ENCODE measurements at regions not wholly inside any gene's neighbourhood (a gene's known extent, or its start where the extent isn't known, plus 50 kb on each side); places are given as distances from the start of the nearest gene placed in this dataset.
"Not testable (repeated sequence)": the region's sequence is repeated elsewhere in the genome, so short reads cannot be mapped to it uniquely, and the experiment has no call there.

DNA sequence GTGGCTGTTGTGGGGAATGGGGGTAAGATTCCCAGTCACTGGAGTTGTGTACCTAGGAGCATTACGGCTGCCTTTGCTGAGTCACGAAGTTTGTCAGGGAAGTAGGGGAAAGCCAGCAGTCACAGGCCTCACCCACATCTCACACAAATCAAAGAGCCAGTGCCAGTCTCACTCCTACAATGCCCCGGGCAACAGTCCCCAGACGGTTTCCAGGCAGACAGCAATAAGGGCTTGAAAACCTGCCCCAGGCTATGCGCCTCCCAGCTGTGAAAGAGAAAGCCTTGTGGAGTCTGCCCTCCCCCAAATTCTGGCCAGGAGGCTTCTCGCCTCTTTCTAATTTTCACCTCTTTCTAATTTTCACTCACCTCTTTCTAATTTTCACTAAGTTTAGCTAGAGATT is 142.3 kb upstream of the EDNRB start:
- no peak for FAIRE-seq

DNA sequence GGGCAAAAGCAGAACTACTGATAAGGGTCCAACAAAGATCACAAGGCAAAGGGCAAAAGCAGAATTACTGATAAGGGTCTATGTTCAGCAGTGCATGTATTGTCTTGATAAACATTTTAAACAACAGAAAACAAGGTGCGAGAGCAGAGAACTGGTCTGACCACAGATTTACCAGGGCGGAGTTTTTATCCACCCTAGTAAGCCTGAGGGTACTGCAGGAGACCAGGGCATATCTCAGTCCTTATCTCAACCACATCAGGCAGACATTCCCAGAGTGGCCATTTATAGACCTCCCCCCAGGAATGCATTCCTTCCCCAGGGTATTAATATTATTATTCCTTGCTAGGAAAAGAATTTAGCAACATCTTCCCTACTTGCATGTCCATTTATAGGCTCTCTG is 138.2 kb upstream of the EDNRB start:
- not testable (repeated sequence) for FAIRE-seq

DNA sequence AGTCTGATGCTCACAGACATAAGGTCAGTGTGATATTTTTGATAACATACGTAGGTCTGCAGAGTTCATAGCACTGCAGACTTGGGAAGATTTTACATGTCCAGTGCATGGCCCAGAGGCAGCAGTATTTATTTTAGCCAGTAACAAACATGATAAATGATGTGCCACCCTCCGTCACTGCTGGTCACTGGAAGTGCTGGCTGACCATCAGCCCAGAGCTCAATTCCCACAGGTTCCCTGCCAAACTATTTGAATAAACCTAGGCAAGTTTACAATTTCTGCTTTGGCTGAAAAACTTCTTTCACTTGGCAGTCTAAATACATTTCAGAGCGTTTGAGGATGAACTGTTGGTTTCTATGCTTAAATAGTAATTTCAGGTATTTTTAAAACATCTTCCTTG is 135.5 kb upstream of the EDNRB start:
- FAIRE-seq, result no peak

DNA sequence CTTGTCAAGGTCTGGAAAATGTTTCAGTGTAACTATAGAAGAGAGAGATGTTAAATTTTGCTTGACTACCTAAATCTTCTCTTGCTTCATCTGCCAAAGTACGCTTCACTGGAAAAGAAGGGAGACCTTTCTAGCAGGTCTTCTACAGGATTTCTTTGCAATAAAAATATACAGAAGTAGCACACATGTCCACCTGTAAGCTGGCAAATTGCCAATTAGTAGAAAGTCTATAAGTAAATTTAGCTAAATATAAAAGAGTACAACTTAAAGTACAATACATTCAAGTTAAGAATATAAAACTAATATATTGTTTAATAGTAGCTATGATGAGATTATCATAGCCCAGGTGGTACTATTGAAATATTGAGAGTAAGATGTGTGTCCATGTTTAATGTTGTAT is 128.5 kb upstream of the EDNRB start:
- FAIRE-seq, result no peak

DNA sequence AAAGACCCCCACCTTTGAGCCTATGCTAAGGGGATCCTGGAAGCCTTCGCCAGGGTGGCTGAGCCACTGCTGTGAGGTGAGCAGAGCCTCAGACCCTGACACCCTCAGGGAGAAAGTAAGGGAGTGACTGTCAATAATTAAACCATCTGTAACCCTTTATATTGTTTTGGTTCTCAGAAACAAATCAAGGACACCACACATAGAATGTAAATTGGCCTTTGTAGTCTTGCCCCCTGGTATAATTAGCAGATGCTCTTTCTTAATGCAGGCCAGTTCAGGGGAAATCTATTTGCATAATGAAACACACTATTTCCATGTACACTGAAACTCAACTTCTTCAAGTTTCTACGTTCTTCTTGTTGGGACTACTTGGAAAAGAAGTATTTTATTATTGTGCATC is 127.7 kb upstream of the EDNRB start:
- FAIRE-seq, result no peak

DNA sequence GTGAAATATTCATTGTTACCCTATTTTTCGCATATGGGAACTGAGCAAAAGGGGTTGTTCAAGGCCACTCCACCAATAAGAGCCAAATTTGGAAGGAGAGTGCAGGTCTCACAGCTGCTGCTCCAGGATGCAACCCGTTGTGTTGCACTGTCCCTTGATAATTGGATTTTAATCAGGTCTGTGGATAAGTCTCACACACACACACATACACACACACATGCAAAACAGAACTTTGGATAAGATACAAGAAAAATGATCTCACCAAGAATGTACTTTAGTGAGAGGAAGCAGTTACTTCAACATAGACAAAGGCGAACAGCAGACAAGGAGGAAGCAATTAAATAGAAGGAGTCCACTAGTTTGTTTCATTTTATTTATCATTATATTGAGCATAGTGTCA is 127.3 kb upstream of the EDNRB start:
- FAIRE-seq, result no peak

DNA sequence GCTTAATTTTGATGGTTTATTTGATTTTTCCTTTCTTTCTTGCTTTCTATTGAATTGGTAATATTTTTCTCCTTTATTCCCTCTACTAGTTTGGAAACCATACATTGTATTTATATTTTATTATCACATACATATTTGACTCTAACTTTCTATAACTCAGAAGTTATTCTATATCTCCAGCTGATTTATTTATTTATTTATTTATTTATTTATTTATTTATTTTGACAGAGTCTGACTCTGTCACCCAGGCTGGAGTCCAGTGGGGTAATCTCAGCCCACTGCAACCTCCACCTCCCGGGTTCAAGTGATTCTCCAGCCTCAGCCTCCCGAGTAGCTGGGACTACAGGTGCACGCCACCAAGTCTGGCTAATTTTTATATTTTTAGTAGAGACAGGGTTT is 122.7 kb upstream of the EDNRB start:
- FAIRE-seq, result not testable (repeated sequence)

- FAIRE-seq, result no peak
Observed at GRCh38 chr13:78040205-78040830, 121.7 kb upstream of the EDNRB start.

DNA sequence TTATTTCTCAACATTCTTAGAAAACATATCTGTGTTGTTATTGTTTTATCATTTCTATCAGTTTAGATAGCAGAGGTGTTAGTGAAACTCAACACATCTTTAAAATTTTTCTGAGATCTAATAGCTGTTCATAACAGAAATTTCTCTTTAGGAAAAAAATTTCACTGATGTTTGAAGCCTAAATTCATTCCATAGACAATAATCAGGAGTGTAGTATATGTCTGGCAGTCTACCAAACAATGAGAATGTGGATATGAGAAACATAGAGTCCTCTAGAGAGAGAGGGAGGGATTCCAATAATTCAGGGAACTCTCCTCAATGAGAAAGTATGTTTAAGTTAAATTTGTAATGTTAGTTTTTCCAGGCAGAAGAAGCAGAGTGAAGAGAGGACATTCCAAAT is 118.2 kb upstream of the EDNRB start:
- FAIRE-seq, result no peak

DNA sequence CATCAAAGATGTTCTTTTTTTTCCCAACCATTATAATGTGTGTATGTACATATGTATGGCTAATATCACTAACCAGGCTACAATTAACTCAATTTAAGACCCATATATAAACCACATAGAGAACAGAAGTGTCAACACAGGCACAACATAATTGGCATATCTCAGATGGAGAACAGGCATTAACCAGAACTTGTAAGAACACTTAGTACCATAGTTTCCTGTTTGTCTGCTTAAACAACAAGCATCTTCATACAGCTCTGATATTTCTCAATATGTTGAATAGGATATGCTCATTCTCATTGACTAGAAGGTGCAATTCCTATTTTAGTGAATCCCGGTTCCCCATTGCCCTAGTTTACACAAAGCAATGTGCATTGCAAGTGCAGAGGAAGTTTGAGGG is 116.9 kb upstream of the EDNRB start:
- no peak for FAIRE-seq

- FAIRE-seq, result no peak
Observed at GRCh38 chr13:78033509-78033908, 114.9 kb upstream of the EDNRB start.

- no peak for FAIRE-seq
Observed at GRCh38 chr13:78032132-78032531, 113.5 kb upstream of the EDNRB start.

GRCh38 chr13:78030341-78030896 is 111.8 kb upstream of the EDNRB start:
- FAIRE-seq, result no peak

- no peak for FAIRE-seq
Observed at GRCh38 chr13:78029901-78030300, 111.3 kb upstream of the EDNRB start.

DNA sequence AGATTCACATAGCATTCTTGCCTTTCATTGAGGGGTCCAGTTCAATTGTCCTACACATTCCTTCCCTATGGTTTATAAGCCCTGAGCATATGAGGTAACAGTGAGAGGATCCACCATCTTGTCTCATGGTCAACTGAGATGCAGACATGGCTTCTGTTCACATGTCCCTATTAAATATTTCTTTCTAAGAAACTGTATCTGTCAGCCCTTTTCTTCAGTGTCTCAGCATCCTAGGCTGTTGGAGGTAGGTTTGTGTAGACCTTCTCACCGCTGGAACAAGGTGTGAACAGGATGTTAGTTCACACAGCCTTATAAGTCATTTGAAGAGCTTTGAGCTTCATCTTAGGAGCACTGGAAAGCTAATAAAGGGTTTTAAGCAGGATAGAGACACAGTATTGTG is 110.3 kb upstream of the EDNRB start:
- FAIRE-seq, result no peak

GRCh38 chr13:78024996-78025395 is 106.4 kb upstream of the EDNRB start:
- no peak for FAIRE-seq

DNA sequence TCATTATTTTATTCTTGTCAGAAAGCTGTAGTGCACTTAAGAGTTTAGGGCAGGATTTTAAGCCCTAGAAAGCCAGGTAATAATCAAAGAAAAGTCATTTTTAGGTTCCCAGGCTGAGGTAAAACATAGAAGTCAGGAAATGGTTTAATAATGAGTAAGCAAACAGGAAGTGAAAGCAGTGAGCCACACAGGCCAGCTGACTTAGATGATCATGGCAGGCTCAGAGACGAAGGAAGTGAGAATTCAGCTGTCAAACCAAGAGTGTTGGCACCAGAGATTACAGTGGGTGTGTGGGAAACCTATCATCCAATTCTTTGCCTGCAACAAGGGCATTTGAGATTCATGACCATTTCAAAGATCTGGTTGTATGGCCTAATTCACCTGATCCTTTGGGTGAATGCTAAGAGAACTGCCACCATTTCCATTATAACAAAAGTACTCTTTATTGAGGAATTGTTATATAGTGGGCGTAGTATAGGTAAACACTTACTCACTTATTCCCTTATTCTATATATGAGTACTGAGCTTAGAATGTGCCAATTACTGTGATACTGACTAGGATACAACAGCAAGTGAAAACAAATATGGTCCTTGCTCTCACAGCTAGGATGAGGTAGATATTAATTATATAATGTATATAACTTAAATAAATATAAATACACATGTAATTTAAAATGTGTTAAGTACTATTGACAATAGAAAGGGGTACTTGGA is 103.7 kb upstream of the EDNRB start:
- no peak for FAIRE-seq

DNA sequence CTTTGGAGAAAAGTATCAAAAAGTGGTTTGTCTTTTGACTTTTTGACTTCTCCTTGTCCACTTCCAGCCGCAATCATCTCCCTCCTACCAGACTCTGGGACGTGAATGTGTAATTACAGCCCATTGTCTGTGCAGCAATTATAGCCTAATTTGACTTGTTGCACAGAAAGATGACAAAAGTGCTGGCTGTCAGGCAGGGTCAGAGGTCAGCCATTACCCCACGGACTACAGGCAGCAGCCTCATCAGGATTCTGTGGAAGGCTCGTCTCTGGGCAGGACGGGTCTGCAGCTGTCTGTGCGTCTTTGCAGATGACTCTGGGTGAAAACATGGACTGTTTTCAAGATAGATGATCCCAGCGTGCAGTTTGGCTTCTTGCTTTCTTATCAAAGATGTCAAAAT is 102.2 kb upstream of the EDNRB start:
- FAIRE-seq, result no peak

DNA sequence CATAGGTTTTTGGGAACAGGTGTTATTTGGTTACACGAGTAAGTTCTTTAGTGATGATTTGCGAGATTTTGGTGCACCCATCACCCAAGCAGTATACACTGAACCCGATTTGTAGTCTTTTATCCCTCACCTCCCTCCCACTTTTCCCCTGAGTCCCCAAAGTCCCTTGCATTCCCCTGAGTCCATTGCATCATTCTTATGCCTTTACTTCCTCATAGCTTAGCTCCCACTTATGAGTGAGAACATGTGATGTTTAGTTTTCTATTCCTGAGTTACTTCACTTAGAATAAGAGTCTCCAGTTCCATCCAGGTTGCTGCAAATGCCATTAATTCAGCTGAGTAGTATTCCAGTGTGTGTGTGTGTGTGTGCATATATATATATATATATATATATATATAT is 97.2 kb upstream of the EDNRB start:
- no peak for FAIRE-seq

- no peak for FAIRE-seq
Observed at GRCh38 chr13:78012046-78012445, 93.4 kb upstream of the EDNRB start.

DNA sequence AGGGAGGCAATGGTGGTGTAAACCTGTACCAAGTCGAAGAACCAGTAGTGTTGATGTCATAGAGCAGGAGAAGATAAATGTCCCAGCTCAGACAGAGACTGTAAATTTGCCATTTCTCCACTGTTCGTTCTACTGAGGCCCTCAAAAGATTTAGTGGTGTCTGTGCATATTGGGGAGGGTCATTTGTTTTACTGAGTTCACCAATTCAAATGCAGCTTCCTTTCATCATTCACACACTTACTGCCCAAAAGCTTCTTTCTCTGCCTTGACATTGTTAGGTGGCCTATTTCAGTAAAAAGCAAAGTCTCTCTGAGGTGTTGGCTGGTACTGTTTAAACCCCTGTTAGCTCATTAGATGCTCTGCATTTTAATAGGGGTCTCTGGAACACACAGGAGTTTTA is 86.2 kb upstream of the EDNRB start:
- no peak for FAIRE-seq

DNA sequence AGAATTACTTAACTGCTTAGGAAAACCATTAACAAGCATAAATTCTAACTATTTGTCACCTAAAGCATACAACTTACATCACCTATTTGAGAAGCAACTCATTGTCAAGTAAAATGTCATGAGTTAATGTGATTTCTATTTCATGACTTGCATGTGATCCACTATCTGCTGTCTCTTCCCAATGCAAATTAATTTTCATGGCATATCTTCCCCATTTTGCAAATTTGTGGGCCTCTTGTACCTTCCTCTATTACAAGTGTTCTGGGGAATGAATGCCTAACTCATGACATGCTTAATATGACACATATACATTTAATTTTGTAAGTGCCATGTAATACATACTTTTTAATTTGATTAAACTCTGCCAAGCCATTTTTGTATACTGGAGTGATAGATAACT is 81.1 kb upstream of the EDNRB start:
- no peak for FAIRE-seq

GRCh38 chr13:77994166-77994565 is 75.5 kb upstream of the EDNRB start:
- no peak for FAIRE-seq

DNA sequence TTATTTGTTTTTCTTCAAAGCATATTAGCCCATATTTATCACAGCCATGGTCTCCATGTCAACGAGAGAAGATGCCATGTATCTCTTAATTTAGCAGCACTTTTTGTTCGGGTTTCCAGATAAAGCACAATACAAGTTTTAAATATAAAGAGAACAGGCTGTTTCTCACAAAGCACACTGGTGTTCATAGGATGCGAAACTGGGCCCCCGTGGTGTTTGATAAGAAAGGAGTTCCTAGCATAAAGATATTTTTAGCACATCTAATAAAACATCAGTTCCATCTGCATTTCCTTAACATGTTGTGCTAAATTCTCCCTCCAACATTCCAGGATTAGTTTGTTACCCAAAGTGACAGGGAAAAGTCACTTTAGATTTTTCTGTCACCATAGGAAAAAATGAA is 72.4 kb upstream of the EDNRB start:
- no peak for FAIRE-seq

DNA sequence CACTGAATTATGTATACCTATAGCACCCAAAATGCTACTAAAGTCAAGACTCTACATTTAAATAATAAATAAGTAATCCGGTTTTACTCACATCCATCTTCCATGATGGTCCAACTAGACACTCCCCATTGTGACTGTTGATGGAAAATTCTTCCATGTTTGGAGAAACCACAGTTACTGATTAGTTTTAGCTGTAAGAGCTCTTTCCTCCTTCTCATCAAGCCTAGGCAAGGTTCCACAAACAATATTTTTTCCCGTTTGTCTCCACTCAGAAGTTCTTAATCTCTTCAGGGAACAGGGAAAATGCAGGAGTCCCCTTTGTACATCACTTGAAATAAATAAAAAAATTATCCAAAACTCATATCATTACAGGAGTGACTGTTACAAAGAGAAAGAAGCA is 70.7 kb upstream of the EDNRB start:
- FAIRE-seq, result no peak
